HFFc6 (cell line): ENCODE measurements at regions not wholly inside any gene's neighbourhood (a gene's known extent, or its start where the extent isn't known, plus 50 kb on each side); places are given as distances from the start of the nearest gene placed in this dataset.
A peak's percentile ranks its signal among the peaks of the same experiment; 100 is the strongest.
"Not testable (repeated sequence)": the region's sequence is repeated elsewhere in the genome, so short reads cannot be mapped to it uniquely, and the experiment has no call there.

Source experiments
- DNase-seq: peaks from one replicate; pipeline ENCODE4 v3.0.0-alpha.2; 2018
- H3K27ac Mint-ChIP-seq: 2 replicates; pipeline ENCODE4 v1.8.0; 2020; ENCODE audit warnings: mild to moderate bottlenecking, mixed read lengths
- H3K27me3 Mint-ChIP-seq: 2 replicates; pipeline ENCODE4 v1.8.0; 2021; ENCODE audit warnings: mild to moderate bottlenecking, moderate library complexity, mixed read lengths; ENCODE audit not compliant: insufficient read depth
- H3K36me3 Mint-ChIP-seq: 2 replicates; pipeline ENCODE4 v1.8.0; 2021; ENCODE audit warnings: low read depth, mixed read lengths
- H3K4me1 Mint-ChIP-seq: 2 replicates; pipeline ENCODE4 v1.8.0; 2020; ENCODE audit warnings: low read depth, mixed read lengths
- H3K4me3 Mint-ChIP-seq: 2 replicates; pipeline ENCODE4 v1.8.0; 2020; ENCODE audit warnings: mild to moderate bottlenecking, moderate library complexity, mixed read lengths
- H3K9me3 Mint-ChIP-seq: 2 replicates; pipeline ENCODE4 v1.8.0; 2020; ENCODE audit warnings: mild to moderate bottlenecking, mixed read lengths
- TF ChIP-seq, protein P1 (sequence below): fragments of 200-600 bp; sonication (generic); IDR thresholded peaks from 2 replicates; pipeline ENCODE4 v1.5.0; 2021; ENCODE audit warnings: antibody characterized with exemption, mild to moderate bottlenecking

- peaks cover 27% of the 10 kb centered on the region for H3K36me3 Mint-ChIP-seq
- TF ChIP-seq, protein P1, sequence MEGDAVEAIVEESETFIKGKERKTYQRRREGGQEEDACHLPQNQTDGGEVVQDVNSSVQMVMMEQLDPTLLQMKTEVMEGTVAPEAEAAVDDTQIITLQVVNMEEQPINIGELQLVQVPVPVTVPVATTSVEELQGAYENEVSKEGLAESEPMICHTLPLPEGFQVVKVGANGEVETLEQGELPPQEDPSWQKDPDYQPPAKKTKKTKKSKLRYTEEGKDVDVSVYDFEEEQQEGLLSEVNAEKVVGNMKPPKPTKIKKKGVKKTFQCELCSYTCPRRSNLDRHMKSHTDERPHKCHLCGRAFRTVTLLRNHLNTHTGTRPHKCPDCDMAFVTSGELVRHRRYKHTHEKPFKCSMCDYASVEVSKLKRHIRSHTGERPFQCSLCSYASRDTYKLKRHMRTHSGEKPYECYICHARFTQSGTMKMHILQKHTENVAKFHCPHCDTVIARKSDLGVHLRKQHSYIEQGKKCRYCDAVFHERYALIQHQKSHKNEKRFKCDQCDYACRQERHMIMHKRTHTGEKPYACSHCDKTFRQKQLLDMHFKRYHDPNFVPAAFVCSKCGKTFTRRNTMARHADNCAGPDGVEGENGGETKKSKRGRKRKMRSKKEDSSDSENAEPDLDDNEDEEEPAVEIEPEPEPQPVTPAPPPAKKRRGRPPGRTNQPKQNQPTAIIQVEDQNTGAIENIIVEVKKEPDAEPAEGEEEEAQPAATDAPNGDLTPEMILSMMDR: no peak
- no peak overlapping the region for H3K27ac Mint-ChIP-seq
- H3K27me3 Mint-ChIP-seq: no peaks in the 10 kb centered on the region; the same call in 1 of the 2 replicates
- H3K4me1 Mint-ChIP-seq: peaks cover 30% of the 10 kb centered on the region
- H3K4me3 Mint-ChIP-seq: no peak overlapping the region
- H3K9me3 Mint-ChIP-seq: peaks cover 11% of the 10 kb centered on the region
- DNase-seq: peak; percentile 74
These were observed 148.2 kb upstream of the LMNTD1 start for GRCh38 chr12:25701290-25701689.

DNA sequence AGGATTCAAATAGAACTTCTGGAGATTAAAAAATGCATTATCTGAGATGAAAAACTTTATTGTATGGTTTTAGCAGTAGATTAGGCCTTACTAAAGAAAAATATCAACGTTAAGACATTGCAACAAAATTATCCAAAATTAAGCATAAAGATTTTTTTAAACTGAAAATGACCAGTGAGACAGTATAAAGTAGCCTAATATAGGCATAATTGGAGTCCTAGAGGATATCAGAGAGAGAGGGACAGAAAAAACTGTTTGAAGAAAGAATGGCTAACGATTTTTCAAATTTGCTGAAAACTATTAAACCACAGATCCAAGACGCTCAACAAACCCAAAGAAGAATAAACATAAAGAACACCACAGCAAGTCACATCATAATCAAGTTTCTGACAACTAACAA is 149.5 kb upstream of the LMNTD1 start:
- Mint-ChIP-seq H3K27me3 (no peaks in the 10 kb centered on the region; the same call in 1 of the 2 replicates), H3K4me3 (no peak overlapping the region), H3K9me3 (peaks cover 23% of the 10 kb centered on the region), H3K27ac (no peak overlapping the region), H3K36me3 (peaks cover 25% of the 10 kb centered on the region), H3K4me1 (peaks cover 30% of the 10 kb centered on the region)
- TF ChIP-seq, protein P1: no peak
- no peak for DNase-seq

GRCh38 chr12:25705261-25705660 is 152.2 kb upstream of the LMNTD1 start:
- TF ChIP-seq, protein P1: no peak

DNA sequence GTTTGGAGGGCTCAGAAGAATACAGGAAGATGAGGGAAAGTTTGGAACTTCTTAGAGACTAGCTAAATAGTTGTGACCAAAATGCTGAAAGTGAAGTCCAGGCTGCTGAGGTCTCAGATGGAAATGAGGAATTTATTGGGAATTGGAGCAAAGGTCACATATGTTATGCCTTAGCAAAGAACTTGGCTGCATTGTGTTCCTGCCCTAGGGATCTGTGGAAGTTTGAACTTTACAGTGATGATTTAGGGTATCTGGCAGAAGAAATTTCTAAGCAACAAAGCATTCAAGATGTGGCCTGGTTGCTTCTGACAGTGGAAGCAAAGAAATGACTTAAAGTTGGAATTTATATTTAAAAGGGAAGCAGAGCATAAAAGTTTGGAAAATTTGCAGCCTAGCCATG is 153.6 kb upstream of the LMNTD1 start:
- not testable (repeated sequence) for H3K27ac Mint-ChIP-seq, DNase-seq, H3K4me3 Mint-ChIP-seq, H3K27me3 Mint-ChIP-seq
- H3K4me1 Mint-ChIP-seq: peaks cover 10% of the 10 kb centered on the region
- peaks cover 50% of the 10 kb centered on the region for H3K9me3 Mint-ChIP-seq
- peaks cover 48% of the 10 kb centered on the region for H3K36me3 Mint-ChIP-seq

More at GRCh38 chr12:25705261-25705660, 152.2 kb upstream of the LMNTD1 start:
- Mint-ChIP-seq H3K36me3 (peaks cover 41% of the 10 kb centered on the region), H3K4me1 (peaks cover 22% of the 10 kb centered on the region), H3K27me3 (no peaks in the 10 kb centered on the region; the same call in 1 of the 2 replicates), H3K27ac (no peak overlapping the region), H3K9me3 (peaks cover 39% of the 10 kb centered on the region), H3K4me3 (no peak overlapping the region)
- DNase-seq: no peak

- DNase-seq: no peak
- H3K27ac Mint-ChIP-seq: no peak overlapping the region
- TF ChIP-seq, protein P1: no peak
- H3K4me3 Mint-ChIP-seq: no peak overlapping the region
- H3K9me3 Mint-ChIP-seq: peaks cover 49% of the 10 kb centered on the region
- H3K36me3 Mint-ChIP-seq: peaks cover 48% of the 10 kb centered on the region
- H3K4me1 Mint-ChIP-seq: peaks cover 9% of the 10 kb centered on the region
- no peaks in the 10 kb centered on the region; the same call in 1 of the 2 replicates for H3K27me3 Mint-ChIP-seq
These were observed 154.0 kb upstream of the LMNTD1 start for GRCh38 chr12:25707056-25707455.

- TF ChIP-seq, protein P1: no peak
- Mint-ChIP-seq H3K9me3 (peaks cover 41% of the 10 kb centered on the region), H3K27ac (no peak overlapping the region), H3K36me3 (peaks cover 40% of the 10 kb centered on the region), H3K27me3 (no peaks in the 10 kb centered on the region), H3K4me3 (no peak overlapping the region), H3K4me1 (peaks cover 9% of the 10 kb centered on the region)
- no peak for DNase-seq
These were observed 155.6 kb upstream of the LMNTD1 start for GRCh38 chr12:25708661-25709060.
